ENCODE measurements at regions not wholly inside any gene's neighbourhood (a gene's known extent, or its start where the extent isn't known, plus 50 kb on each side); places are given as distances from the start of the nearest gene placed in this dataset.

- TF ChIP-seq EZH2 (IDR thresholded peaks at IDR 0.05; ENCODE audit: insufficient read depth, poor library complexity, severe bottlenecking) (no peak), EZH2phosphoT487 (IDR thresholded peaks at IDR 0.05; ENCODE audit: insufficient read depth, low read depth) (no peak)
Observed at GRCh38 chr3:27613846-27614500, 108.2 kb downstream of the EOMES start.
